GM12878 (cell line): ENCODE measurements at regions not wholly inside any gene's neighbourhood (a gene's known extent, or its start where the extent isn't known, plus 50 kb on each side); places are given as distances from the start of the nearest gene placed in this dataset.

Source experiments
- ATF7 ChIP-seq: fragments of 450-650 bp; IDR thresholded peaks from 2 replicates; pipeline ENCODE4 v1.6.1; 2016; ENCODE audit warnings: low read depth, mild to moderate bottlenecking
- CHD2 ChIP-seq: IDR thresholded peaks from 2 replicates; pipeline ENCODE4 v1.6.1; 2011; ENCODE audit warnings: low read depth, low read length, improper control_type of control experiment, borderline replicate concordance
- GABPA ChIP-seq: IDR thresholded peaks from 2 replicates; pipeline ENCODE4 v1.6.1; 2014; ENCODE audit warnings: antibody characterized with exemption, low read depth, mild to moderate bottlenecking, inconsistent platforms
- JUND ChIP-seq: IDR thresholded peaks from 2 replicates; pipeline ENCODE4 v1.6.1; 2012; ENCODE audit warnings: low read depth, mild to moderate bottlenecking, low read length, improper control_type of control experiment, moderate library complexity
- NFXL1 ChIP-seq: fragments of 450-650 bp; IDR thresholded peaks from 2 replicates; pipeline ENCODE4 v1.6.1; 2017; ENCODE audit warnings: antibody characterized with exemption, mild to moderate bottlenecking, borderline replicate concordance
- NRF1 ChIP-seq: conservative IDR thresholded peaks from 2 replicates; pipeline ENCODE4 v1.6.1; 2011; ENCODE audit warnings: mild to moderate bottlenecking, low read depth, low read length, improper control_type of control experiment
- POLR2A ChIP-seq: IDR thresholded peaks from 2 replicates; pipeline ENCODE4 v1.6.1; 2011; ENCODE audit warnings: low read depth, mild to moderate bottlenecking, low read length
- RCOR1 ChIP-seq: conservative IDR thresholded peaks from 2 replicates; pipeline ENCODE4 v1.6.1; 2012; ENCODE audit warnings: low read depth, low read length, improper control_type of control experiment
- SREBF1 ChIP-seq: IDR thresholded peaks from 2 replicates; pipeline ENCODE4 v1.6.1; 2012; ENCODE audit warnings: mild to moderate bottlenecking, low read length
- ZNF274 ChIP-seq: IDR thresholded peaks from one replicate; pipeline ENCODE4 v1.8.0; 2011; ENCODE audit not compliant: insufficient read length, insufficient read depth
- TF ChIP-seq, protein P1 (sequence below): fragments of 450-650 bp; IDR thresholded peaks from 2 replicates; pipeline ENCODE4 v1.6.1; 2017; ENCODE audit warnings: antibody characterized with exemption, mild to moderate bottlenecking, moderate library complexity
- TF ChIP-seq, protein P2 (sequence below): IDR thresholded peaks from 2 replicates; pipeline ENCODE4 v1.6.1; 2012; ENCODE audit warnings: low read depth, low read length, improper control_type of control experiment
- TF ChIP-seq, protein P3 (sequence below): fragments of 450-650 bp; IDR thresholded peaks from 2 replicates; pipeline ENCODE4 v1.6.1; 2017; ENCODE audit warnings: borderline replicate concordance
- TF ChIP-seq, protein P4 (sequence below): fragments of 450-650 bp; formaldehyde crosslinking; IDR thresholded peaks from 2 replicates; pipeline ENCODE4 v1.5.0; 2022; ENCODE audit warnings: mild to moderate bottlenecking, missing genetic modification characterization
- TF ChIP-seq, protein P5 (sequence below): fragments of 450-650 bp; IDR thresholded peaks from 2 replicates; pipeline ENCODE4 v1.6.1; 2017; ENCODE audit warnings: mild to moderate bottlenecking, low read depth, inconsistent platforms; ENCODE audit not compliant: poor library complexity, severe bottlenecking
- TF ChIP-seq, protein P6 (sequence below): fragments of 450-650 bp; IDR thresholded peaks from 2 replicates; pipeline ENCODE4 v1.6.1; 2018; ENCODE audit warnings: mild to moderate bottlenecking, low read depth, moderate library complexity; ENCODE audit not compliant: partially characterized antibody

DNA sequence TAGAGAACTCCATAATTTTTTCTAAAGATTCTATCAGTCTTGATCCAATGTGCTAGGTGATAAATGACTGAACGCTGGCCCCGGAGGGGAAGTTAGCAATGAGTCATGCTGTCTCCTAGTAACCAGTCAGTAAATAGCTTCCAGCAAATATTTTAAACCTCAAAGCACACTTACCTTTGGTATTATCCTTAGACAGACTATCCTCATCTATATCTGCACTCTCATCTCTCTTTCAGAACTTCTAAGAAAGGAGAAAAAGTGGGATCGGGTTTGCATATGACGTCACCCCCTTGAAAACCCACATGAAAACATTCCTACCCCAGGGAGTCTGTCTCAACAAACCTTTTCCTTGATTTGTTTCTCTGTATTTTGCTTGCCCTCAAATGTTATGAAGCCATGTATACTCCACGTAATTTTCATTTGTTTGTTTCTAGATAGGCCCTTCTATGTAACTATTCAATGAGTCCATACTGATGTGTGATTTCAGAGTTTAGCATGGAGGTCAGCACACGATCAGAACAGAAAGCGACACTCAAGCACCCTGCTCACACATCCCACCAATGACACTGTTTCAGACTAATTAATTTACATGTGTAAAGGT lies 174.9 kb upstream of the NRP1 start (continued):
- TF ChIP-seq, protein P1, sequence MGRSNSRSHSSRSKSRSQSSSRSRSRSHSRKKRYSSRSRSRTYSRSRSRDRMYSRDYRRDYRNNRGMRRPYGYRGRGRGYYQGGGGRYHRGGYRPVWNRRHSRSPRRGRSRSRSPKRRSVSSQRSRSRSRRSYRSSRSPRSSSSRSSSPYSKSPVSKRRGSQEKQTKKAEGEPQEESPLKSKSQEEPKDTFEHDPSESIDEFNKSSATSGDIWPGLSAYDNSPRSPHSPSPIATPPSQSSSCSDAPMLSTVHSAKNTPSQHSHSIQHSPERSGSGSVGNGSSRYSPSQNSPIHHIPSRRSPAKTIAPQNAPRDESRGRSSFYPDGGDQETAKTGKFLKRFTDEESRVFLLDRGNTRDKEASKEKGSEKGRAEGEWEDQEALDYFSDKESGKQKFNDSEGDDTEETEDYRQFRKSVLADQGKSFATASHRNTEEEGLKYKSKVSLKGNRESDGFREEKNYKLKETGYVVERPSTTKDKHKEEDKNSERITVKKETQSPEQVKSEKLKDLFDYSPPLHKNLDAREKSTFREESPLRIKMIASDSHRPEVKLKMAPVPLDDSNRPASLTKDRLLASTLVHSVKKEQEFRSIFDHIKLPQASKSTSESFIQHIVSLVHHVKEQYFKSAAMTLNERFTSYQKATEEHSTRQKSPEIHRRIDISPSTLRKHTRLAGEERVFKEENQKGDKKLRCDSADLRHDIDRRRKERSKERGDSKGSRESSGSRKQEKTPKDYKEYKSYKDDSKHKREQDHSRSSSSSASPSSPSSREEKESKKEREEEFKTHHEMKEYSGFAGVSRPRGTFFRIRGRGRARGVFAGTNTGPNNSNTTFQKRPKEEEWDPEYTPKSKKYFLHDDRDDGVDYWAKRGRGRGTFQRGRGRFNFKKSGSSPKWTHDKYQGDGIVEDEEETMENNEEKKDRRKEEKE: no peak
- TF ChIP-seq, protein P2, sequence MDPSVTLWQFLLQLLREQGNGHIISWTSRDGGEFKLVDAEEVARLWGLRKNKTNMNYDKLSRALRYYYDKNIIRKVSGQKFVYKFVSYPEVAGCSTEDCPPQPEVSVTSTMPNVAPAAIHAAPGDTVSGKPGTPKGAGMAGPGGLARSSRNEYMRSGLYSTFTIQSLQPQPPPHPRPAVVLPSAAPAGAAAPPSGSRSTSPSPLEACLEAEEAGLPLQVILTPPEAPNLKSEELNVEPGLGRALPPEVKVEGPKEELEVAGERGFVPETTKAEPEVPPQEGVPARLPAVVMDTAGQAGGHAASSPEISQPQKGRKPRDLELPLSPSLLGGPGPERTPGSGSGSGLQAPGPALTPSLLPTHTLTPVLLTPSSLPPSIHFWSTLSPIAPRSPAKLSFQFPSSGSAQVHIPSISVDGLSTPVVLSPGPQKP: no peak
- TF ChIP-seq, protein P3, sequence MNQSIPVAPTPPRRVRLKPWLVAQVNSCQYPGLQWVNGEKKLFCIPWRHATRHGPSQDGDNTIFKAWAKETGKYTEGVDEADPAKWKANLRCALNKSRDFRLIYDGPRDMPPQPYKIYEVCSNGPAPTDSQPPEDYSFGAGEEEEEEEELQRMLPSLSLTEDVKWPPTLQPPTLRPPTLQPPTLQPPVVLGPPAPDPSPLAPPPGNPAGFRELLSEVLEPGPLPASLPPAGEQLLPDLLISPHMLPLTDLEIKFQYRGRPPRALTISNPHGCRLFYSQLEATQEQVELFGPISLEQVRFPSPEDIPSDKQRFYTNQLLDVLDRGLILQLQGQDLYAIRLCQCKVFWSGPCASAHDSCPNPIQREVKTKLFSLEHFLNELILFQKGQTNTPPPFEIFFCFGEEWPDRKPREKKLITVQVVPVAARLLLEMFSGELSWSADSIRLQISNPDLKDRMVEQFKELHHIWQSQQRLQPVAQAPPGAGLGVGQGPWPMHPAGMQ: no peak
- TF ChIP-seq SREBF1 (no peak), POLR2A (no peak), NFXL1 (no peak), GABPA (no peak), NRF1 (no peak), ATF7 (peak; percentile 98), CHD2 (no peak; the same call in 1 of the 2 replicates), RCOR1 (no peak), JUND (peak; percentile 52; the same call in 1 of the 2 replicates), ZNF274 (no peak)
- TF ChIP-seq, protein P4, sequence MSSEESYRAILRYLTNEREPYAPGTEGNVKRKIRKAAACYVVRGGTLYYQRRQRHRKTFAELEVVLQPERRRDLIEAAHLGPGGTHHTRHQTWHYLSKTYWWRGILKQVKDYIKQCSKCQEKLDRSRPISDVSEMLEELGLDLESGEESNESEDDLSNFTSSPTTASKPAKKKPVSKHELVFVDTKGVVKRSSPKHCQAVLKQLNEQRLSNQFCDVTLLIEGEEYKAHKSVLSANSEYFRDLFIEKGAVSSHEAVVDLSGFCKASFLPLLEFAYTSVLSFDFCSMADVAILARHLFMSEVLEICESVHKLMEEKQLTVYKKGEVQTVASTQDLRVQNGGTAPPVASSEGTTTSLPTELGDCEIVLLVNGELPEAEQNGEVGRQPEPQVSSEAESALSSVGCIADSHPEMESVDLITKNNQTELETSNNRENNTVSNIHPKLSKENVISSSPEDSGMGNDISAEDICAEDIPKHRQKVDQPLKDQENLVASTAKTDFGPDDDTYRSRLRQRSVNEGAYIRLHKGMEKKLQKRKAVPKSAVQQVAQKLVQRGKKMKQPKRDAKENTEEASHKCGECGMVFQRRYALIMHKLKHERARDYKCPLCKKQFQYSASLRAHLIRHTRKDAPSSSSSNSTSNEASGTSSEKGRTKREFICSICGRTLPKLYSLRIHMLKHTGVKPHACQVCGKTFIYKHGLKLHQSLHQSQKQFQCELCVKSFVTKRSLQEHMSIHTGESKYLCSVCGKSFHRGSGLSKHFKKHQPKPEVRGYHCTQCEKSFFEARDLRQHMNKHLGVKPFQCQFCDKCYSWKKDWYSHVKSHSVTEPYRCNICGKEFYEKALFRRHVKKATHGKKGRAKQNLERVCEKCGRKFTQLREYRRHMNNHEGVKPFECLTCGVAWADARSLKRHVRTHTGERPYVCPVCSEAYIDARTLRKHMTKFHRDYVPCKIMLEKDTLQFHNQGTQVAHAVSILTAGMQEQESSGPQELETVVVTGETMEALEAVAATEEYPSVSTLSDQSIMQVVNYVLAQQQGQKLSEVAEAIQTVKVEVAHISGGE (CRISPR knock-in tag): no peak
- TF ChIP-seq, protein P5, sequence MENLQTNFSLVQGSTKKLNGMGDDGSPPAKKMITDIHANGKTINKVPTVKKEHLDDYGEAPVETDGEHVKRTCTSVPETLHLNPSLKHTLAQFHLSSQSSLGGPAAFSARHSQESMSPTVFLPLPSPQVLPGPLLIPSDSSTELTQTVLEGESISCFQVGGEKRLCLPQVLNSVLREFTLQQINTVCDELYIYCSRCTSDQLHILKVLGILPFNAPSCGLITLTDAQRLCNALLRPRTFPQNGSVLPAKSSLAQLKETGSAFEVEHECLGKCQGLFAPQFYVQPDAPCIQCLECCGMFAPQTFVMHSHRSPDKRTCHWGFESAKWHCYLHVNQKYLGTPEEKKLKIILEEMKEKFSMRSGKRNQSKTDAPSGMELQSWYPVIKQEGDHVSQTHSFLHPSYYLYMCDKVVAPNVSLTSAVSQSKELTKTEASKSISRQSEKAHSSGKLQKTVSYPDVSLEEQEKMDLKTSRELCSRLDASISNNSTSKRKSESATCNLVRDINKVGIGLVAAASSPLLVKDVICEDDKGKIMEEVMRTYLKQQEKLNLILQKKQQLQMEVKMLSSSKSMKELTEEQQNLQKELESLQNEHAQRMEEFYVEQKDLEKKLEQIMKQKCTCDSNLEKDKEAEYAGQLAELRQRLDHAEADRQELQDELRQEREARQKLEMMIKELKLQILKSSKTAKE: peak; percentile 34
- TF ChIP-seq, protein P6, sequence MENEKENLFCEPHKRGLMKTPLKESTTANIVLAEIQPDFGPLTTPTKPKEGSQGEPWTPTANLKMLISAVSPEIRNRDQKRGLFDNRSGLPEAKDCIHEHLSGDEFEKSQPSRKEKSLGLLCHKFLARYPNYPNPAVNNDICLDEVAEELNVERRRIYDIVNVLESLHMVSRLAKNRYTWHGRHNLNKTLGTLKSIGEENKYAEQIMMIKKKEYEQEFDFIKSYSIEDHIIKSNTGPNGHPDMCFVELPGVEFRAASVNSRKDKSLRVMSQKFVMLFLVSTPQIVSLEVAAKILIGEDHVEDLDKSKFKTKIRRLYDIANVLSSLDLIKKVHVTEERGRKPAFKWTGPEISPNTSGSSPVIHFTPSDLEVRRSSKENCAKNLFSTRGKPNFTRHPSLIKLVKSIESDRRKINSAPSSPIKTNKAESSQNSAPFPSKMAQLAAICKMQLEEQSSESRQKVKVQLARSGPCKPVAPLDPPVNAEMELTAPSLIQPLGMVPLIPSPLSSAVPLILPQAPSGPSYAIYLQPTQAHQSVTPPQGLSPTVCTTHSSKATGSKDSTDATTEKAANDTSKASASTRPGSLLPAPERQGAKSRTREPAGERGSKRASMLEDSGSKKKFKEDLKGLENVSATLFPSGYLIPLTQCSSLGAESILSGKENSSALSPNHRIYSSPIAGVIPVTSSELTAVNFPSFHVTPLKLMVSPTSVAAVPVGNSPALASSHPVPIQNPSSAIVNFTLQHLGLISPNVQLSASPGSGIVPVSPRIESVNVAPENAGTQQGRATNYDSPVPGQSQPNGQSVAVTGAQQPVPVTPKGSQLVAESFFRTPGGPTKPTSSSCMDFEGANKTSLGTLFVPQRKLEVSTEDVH: no peak
